M059J (cell line): ENCODE measurements at regions not wholly inside any gene's neighbourhood (a gene's known extent, or its start where the extent isn't known, plus 50 kb on each side); places are given as distances from the start of the nearest gene placed in this dataset.
A peak's percentile ranks its signal among the peaks of the same experiment; 100 is the strongest.
"Not testable (repeated sequence)": the region's sequence is repeated elsewhere in the genome, so short reads cannot be mapped to it uniquely, and the experiment has no call there.

Experiments used
- DNase-seq: peaks from one replicate; pipeline ENCODE4 v3.0.0-alpha.2; 2012; ENCODE audit warnings: low read depth

GRCh38 chr12:67039995-67040860, 228.9 kb upstream of the CAND1 start:
- peak; percentile 62 for DNase-seq

GRCh38 chr12:67040861-67041137, 228.4 kb upstream of the CAND1 start:
- no peak for DNase-seq

GRCh38 chr12:67042697-67043131, 226.4 kb upstream of the CAND1 start:
- peak; percentile 71 for DNase-seq

- DNase-seq = no peak
Observed at GRCh38 chr12:67043771-67044170, 225.4 kb upstream of the CAND1 start.

- DNase-seq = no peak
Observed at GRCh38 chr12:67045650-67046049, 223.5 kb upstream of the CAND1 start.

GRCh38 chr12:67046062-67046461, 223.1 kb upstream of the CAND1 start:
- no peak for DNase-seq

GRCh38 chr12:67047634-67048033, 221.5 kb upstream of the CAND1 start:
- DNase-seq = no peak

- no peak for DNase-seq
Observed at GRCh38 chr12:67048371-67048770, 220.8 kb upstream of the CAND1 start.

GRCh38 chr12:67049199-67049598, 220.0 kb upstream of the CAND1 start:
- not testable (repeated sequence) for DNase-seq

- peak; percentile 62 for DNase-seq
Observed at GRCh38 chr12:67052981-67053380, 216.2 kb upstream of the CAND1 start.

GRCh38 chr12:67056329-67056728, 212.8 kb upstream of the CAND1 start:
- DNase-seq = peak; percentile 45

- no peak for DNase-seq
Observed at GRCh38 chr12:67057072-67057471, 212.1 kb upstream of the CAND1 start.

- DNase-seq = no peak
Observed at GRCh38 chr12:67062193-67062592, 207.0 kb upstream of the CAND1 start.

GRCh38 chr12:67067453-67068203, 201.5 kb upstream of the CAND1 start:
- peak; percentile 22 for DNase-seq

- DNase-seq = no peak
Observed at GRCh38 chr12:67068204-67068731, 200.9 kb upstream of the CAND1 start.

GRCh38 chr12:67068761-67069450, 200.3 kb upstream of the CAND1 start:
- peak; percentile 56 for DNase-seq

GRCh38 chr12:67069451-67070306, 199.5 kb upstream of the CAND1 start:
- peak; percentile 37 for DNase-seq

- peak; percentile 29 for DNase-seq
Observed at GRCh38 chr12:67070307-67070600, 198.9 kb upstream of the CAND1 start.

- no peak for DNase-seq
Observed at GRCh38 chr12:67070604-67071003, 198.6 kb upstream of the CAND1 start.

GRCh38 chr12:67072281-67072680, 196.9 kb upstream of the CAND1 start:
- not testable (repeated sequence) for DNase-seq

- no peak for DNase-seq
Observed at GRCh38 chr12:67073336-67073735, 195.8 kb upstream of the CAND1 start.

GRCh38 chr12:67074072-67074471, 195.1 kb upstream of the CAND1 start:
- DNase-seq = no peak
